HEK293T (cell line): ENCODE measurements at regions not wholly inside any gene's neighbourhood (a gene's known extent, or its start where the extent isn't known, plus 50 kb on each side); places are given as distances from the start of the nearest gene placed in this dataset.

ENCODE experiments used
- ARNT ChIP-seq: fragments of 450-650 bp; IDR thresholded peaks from 2 replicates; pipeline ENCODE4 v1.6.1; 2017; ENCODE audit warnings: mild to moderate bottlenecking
- BHLHE40 ChIP-seq: fragments of 450-650 bp; IDR thresholded peaks from 2 replicates; pipeline ENCODE4 v1.6.1; 2016; ENCODE audit warnings: mild to moderate bottlenecking, moderate library complexity, borderline replicate concordance
- CTBP1 ChIP-seq: fragments of 450-650 bp; IDR thresholded peaks from 2 replicates; pipeline ENCODE4 v1.6.1; 2016; ENCODE audit warnings: borderline replicate concordance
- FOXK2 ChIP-seq: fragments of 450-650 bp; IDR thresholded peaks from 2 replicates; pipeline ENCODE4 v1.6.1; 2016; ENCODE audit warnings: mild to moderate bottlenecking
- FOXM1 ChIP-seq: fragments of 450-650 bp; IDR thresholded peaks from 2 replicates; pipeline ENCODE4 v1.6.1; 2017; ENCODE audit warnings: mild to moderate bottlenecking, borderline replicate concordance
- HDGF ChIP-seq: fragments of 450-650 bp; IDR thresholded peaks from 2 replicates; pipeline ENCODE4 v1.6.1; 2017; ENCODE audit warnings: antibody characterized with exemption, borderline replicate concordance
- LEF1 ChIP-seq: fragments of 450-650 bp; IDR thresholded peaks from 2 replicates; pipeline ENCODE4 v1.6.1; 2017; ENCODE audit warnings: mild to moderate bottlenecking, borderline replicate concordance
- NFRKB ChIP-seq: fragments of 450-650 bp; IDR thresholded peaks from 2 replicates; pipeline ENCODE4 v1.6.1; 2016; ENCODE audit warnings: mild to moderate bottlenecking, moderate library complexity
- SP1 ChIP-seq: fragments of 450-650 bp; IDR thresholded peaks from 2 replicates; pipeline ENCODE4 v1.6.1; 2017
- SUZ12 ChIP-seq: fragments of 450-650 bp; IDR thresholded peaks from 2 replicates; pipeline ENCODE4 v1.6.1; 2016; ENCODE audit warnings: mild to moderate bottlenecking
- ZNF384 ChIP-seq: fragments of 450-650 bp; IDR thresholded peaks from 2 replicates; pipeline ENCODE4 v1.6.1; 2016

- TF ChIP-seq BHLHE40, result no peak
- TF ChIP-seq SP1, result no peak
- TF ChIP-seq FOXM1, result no peak
- no peak for TF ChIP-seq LEF1
- TF ChIP-seq HDGF, result no peak
- no peak for TF ChIP-seq NFRKB
- TF ChIP-seq SUZ12, result no peak
- no peak for TF ChIP-seq ARNT
- TF ChIP-seq ZNF384, result no peak
- no peak for TF ChIP-seq FOXK2
- TF ChIP-seq CTBP1, result no peak
These were observed 78.5 kb upstream of the FRMD4A start for GRCh38 chr10:14409247-14409646.
